Body of pancreas (tissue), 4 donors: ENCODE measurements at regions not wholly inside any gene's neighbourhood (a gene's known extent, or its start where the extent isn't known, plus 50 kb on each side); places are given as distances from the start of the nearest gene placed in this dataset.

Source experiments
- CTCF ChIP-seq, 7 experiments: fragments of 450-650 bp in 4 of 7; fragments of 200-600 bp in 3 of 7; sonication (generic) in 3 of 7; IDR thresholded peaks; one replicate each; pipeline ENCODE4 v1.5.1; 2016 to 2019; ENCODE audit warnings: antibody characterized with exemption in 7 of 7
- POLR2A ChIP-seq, 3 donors: fragments of 450-650 bp; IDR thresholded peaks; one replicate each; pipeline ENCODE4 v1.6.1; 2016; ENCODE audit warnings: antibody characterized with exemption in 3 of 3, mild to moderate bottlenecking in 2 of 3

- no peak for TF ChIP-seq POLR2A (IDR thresholded peaks at IDR 0.05)
- TF ChIP-seq CTCF (IDR thresholded peaks at IDR 0.05), result no peak
Observed at GRCh38 chr12:74977832-74978481, 231.7 kb downstream of the KCNC2 start.
